WERI-Rb-1 (cell line): ENCODE measurements at regions not wholly inside any gene's neighbourhood (a gene's known extent, or its start where the extent isn't known, plus 50 kb on each side); places are given as distances from the start of the nearest gene placed in this dataset.
A peak's percentile ranks its signal among the peaks of the same experiment; 100 is the strongest.

Experiments used
- DNase-seq: peaks from one replicate; pipeline ENCODE4 v3.0.0-alpha.2; 2020
- H3K27ac ChIP-seq: fragments of 250-450 bp; sonication (Bioruptor Pico); 2 replicates; pipeline ENCODE4 v1.5.1; 2020; ENCODE audit warnings: mild to moderate bottlenecking, moderate library complexity
- H3K27me3 ChIP-seq: fragments of 250-450 bp; sonication (Bioruptor Pico); 2 replicates; pipeline ENCODE4 v1.5.1; 2021; ENCODE audit warnings: mild to moderate bottlenecking, low read depth, moderate library complexity; ENCODE audit not compliant: insufficient read depth, severe bottlenecking
- H3K36me3 ChIP-seq: fragments of 250-450 bp; sonication (Bioruptor Pico); 2 replicates; pipeline ENCODE4 v1.5.1; 2020; ENCODE audit warnings: mild to moderate bottlenecking, moderate library complexity
- H3K4me3 ChIP-seq: 2 replicates; pipeline ENCODE4 v1.5.1; 2011; ENCODE audit warnings: low read depth, mild to moderate bottlenecking, control low read depth, low read length
- H3K9me3 ChIP-seq: fragments of 250-450 bp; sonication (Bioruptor Pico); 2 replicates; pipeline ENCODE4 v1.5.1; 2021; ENCODE audit warnings: mild to moderate bottlenecking, moderate library complexity; ENCODE audit not compliant: severe bottlenecking
- CTCF ChIP-seq: IDR thresholded peaks from 2 replicates; pipeline ENCODE4 v1.5.1; 2011; ENCODE audit warnings: low read depth, mild to moderate bottlenecking, control low read depth, inconsistent platforms, low read length

- Histone ChIP-seq H3K27me3 (no peaks in the 10 kb centered on the region), H3K27ac (no peak overlapping the region), H3K9me3 (no peaks in the 10 kb centered on the region), H3K36me3 (no peaks in the 10 kb centered on the region), H3K4me3 (no peak overlapping the region)
- TF ChIP-seq CTCF: no peak
- no peak for DNase-seq
Observed at GRCh38 chrX:107560980-107561379, 67.3 kb upstream of the PRPS1 start.

- DNase-seq: no peak
- Histone ChIP-seq H3K4me3 (no peak overlapping the region), H3K36me3 (no peaks in the 10 kb centered on the region), H3K9me3 (no peaks in the 10 kb centered on the region), H3K27me3 (peaks cover 3% of the 10 kb centered on the region), H3K27ac (no peak overlapping the region)
- TF ChIP-seq CTCF: no peak
Observed at GRCh38 chrX:107561468-107562215, 66.7 kb upstream of the PRPS1 start.

- H3K27ac ChIP-seq: no peak overlapping the region
- peaks cover 3% of the 10 kb centered on the region for H3K27me3 ChIP-seq
- H3K36me3 ChIP-seq: no peaks in the 10 kb centered on the region
- no peak for TF ChIP-seq CTCF
- no peaks in the 10 kb centered on the region for H3K9me3 ChIP-seq
- H3K4me3 ChIP-seq: no peak overlapping the region
- no peak for DNase-seq
Observed at GRCh38 chrX:107562482-107562881, 65.8 kb upstream of the PRPS1 start.

- H3K27ac ChIP-seq: no peak overlapping the region
- H3K36me3 ChIP-seq: no peaks in the 10 kb centered on the region
- no peaks in the 10 kb centered on the region for H3K9me3 ChIP-seq
- no peak for TF ChIP-seq CTCF
- no peak overlapping the region for H3K4me3 ChIP-seq
- H3K27me3 ChIP-seq: peaks cover 3% of the 10 kb centered on the region
- DNase-seq: no peak
Observed at GRCh38 chrX:107563824-107564223, 64.5 kb upstream of the PRPS1 start.

GRCh38 chrX:107565015-107565414, 63.3 kb upstream of the PRPS1 start:
- Histone ChIP-seq H3K27me3 (peaks cover 3% of the 10 kb centered on the region), H3K4me3 (no peak overlapping the region), H3K9me3 (no peaks in the 10 kb centered on the region), H3K36me3 (no peaks in the 10 kb centered on the region), H3K27ac (no peak overlapping the region)
- no peak for TF ChIP-seq CTCF
- no peak for DNase-seq

- H3K27me3 ChIP-seq: peaks cover 3% of the 10 kb centered on the region
- no peaks in the 10 kb centered on the region for H3K36me3 ChIP-seq
- DNase-seq: peak; percentile 43
- H3K9me3 ChIP-seq: no peaks in the 10 kb centered on the region
- no peak overlapping the region for H3K4me3 ChIP-seq
- TF ChIP-seq CTCF: no peak
- H3K27ac ChIP-seq: no peak overlapping the region; the same call in 1 of the 2 replicates
Observed at GRCh38 chrX:107565931-107566603, 62.2 kb upstream of the PRPS1 start.
